ENCODE measurements at regions not wholly inside any gene's neighbourhood (a gene's known extent, or its start where the extent isn't known, plus 50 kb on each side); places are given as distances from the start of the nearest gene placed in this dataset.

DNA sequence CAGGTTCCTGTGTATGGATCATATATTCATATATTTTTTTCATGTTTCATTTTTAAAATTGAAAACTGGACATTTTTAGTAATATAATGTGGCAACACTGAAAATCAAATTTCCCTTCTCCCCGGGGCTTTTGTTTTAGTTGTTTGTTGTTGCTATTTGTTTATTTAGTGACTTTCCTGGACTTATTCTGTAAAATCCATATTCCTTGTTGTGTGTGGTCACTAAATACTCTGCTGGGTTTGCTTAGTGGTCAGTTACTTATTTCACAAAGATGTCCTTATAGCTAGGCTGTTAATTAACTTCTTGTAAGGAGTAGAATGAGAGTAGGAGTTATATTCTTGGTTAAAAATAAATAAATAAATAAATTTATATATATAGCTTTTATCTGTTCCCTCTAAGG is 121.6 kb upstream of the MED13L start:
- H3K27me3 ChIP-seq (ENCODE audit: insufficient read depth, low read depth, severe bottlenecking) = no peaks in the 10 kb centered on the region
- no peaks in the 10 kb centered on the region for H3K36me3 ChIP-seq
- H3K9me3 ChIP-seq (ENCODE audit: severe bottlenecking) = peaks cover 4% of the 10 kb centered on the region
- DNase-seq = no peak
- TF ChIP-seq, protein P1, sequence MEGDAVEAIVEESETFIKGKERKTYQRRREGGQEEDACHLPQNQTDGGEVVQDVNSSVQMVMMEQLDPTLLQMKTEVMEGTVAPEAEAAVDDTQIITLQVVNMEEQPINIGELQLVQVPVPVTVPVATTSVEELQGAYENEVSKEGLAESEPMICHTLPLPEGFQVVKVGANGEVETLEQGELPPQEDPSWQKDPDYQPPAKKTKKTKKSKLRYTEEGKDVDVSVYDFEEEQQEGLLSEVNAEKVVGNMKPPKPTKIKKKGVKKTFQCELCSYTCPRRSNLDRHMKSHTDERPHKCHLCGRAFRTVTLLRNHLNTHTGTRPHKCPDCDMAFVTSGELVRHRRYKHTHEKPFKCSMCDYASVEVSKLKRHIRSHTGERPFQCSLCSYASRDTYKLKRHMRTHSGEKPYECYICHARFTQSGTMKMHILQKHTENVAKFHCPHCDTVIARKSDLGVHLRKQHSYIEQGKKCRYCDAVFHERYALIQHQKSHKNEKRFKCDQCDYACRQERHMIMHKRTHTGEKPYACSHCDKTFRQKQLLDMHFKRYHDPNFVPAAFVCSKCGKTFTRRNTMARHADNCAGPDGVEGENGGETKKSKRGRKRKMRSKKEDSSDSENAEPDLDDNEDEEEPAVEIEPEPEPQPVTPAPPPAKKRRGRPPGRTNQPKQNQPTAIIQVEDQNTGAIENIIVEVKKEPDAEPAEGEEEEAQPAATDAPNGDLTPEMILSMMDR (IDR thresholded peaks at IDR 0.05; ENCODE audit: low read depth, low read length) = no peak
- H3K4me3 ChIP-seq (ENCODE audit: low read depth, low read length) = no peak overlapping the region
- H3K27ac ChIP-seq = no peak overlapping the region

DNA sequence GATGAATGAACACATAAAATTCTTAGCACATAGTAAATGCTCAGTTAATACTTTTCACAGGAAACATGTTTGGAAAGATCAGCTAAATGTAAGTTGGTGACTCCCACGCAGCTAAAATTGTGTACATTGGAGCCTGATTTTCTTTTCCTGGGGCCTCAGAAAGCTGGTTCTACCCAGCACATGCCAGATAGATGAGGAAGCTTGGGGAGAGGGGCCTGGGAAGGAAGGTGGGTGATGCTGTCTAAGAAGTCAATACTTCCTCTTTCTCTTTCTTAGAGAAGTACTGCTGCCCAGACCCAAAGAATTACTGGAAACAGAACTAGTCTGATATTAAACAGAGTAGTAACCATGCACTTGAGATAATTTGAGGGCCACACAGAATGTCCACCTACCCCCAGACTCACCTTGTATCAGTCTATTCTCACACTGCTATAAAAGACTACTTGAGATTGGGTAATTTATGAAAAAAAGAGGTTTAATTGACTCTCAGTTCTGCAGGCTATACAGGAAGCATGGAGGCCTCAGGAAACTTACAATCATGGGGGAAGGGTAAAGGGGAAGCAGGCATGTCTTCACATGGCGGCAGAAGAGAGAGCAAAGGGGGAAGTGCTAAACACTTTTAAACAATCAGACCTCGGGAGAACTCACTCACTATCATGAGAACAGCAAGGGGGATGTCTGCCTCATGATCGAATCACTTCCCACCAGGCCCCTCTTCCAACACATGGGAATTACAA is 123.3 kb upstream of the MED13L start:
- no peaks in the 10 kb centered on the region for H3K27me3 ChIP-seq (ENCODE audit: insufficient read depth, low read depth, severe bottlenecking)
- no peaks in the 10 kb centered on the region for H3K36me3 ChIP-seq
- H3K9me3 ChIP-seq (ENCODE audit: severe bottlenecking) = peaks cover 4% of the 10 kb centered on the region
- H3K4me3 ChIP-seq (ENCODE audit: low read depth, low read length) = no peak overlapping the region
- H3K27ac ChIP-seq = no peak overlapping the region
- TF ChIP-seq, protein P1 (IDR thresholded peaks at IDR 0.05; ENCODE audit: low read depth, low read length) = no peak
- DNase-seq = no peak

DNA sequence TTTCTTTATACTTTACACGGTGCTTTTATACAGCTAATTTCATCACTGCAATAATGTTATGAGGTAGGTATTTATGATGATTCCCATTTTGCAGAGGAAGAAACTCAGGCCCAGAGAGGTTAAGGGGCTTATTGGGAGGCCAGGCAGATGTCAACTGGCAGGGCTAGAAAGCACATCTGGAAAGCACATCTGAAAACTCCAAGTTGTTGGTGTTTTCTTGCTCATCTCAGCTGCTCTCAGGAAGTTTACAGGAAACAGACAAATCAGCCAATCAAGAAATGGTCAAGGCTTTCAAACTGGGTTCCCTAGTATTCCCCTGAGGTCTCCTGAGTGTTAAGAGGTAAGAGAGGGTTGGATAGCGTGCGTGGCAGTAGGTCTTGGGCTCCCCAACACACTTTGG is 124.1 kb upstream of the MED13L start:
- no peaks in the 10 kb centered on the region for H3K36me3 ChIP-seq
- no peak overlapping the region for H3K27ac ChIP-seq
- DNase-seq = no peak
- TF ChIP-seq, protein P1 (IDR thresholded peaks at IDR 0.05; ENCODE audit: low read depth, low read length) = no peak
- H3K27me3 ChIP-seq (ENCODE audit: insufficient read depth, low read depth, severe bottlenecking) = no peaks in the 10 kb centered on the region
- peaks cover 4% of the 10 kb centered on the region for H3K9me3 ChIP-seq (ENCODE audit: severe bottlenecking)
- H3K4me3 ChIP-seq (ENCODE audit: low read depth, low read length) = no peak overlapping the region

DNA sequence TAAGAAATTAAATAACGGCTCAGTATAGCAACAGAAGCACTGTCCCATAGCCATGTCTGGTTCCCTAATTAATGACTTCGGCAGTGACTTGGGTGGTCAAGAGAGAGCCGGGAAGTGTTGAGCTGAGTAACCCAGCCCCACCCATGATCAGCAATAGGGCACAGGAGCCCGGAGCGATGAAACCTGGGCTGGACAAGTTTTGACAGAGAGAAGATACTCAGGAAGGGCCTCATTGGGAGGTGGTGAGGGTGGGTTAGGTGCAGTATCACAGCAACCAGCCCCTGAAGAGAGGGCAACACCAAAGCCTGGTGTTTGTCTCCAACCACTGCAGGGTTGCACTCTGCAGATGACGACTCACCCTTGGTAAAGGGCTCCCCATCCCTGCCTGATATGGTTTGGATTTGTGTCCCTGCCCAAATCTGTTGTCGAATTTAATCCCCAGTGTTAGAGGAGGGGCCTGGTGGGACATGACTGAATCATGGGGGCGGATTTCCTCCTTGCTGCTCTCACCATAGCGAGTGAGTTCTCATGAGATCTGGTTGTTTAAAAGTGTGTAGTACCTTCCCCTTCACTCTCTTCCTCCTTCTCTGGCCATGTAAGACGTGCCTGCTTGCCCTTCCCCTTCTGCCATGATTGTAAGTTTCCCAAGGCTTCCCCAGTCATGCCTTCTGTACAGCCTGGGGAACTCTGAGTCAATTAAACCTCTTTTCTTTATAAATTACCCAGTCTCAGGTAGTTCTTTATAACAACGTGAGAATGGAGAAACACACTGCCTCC is 124.9 kb upstream of the MED13L start:
- Histone ChIP-seq H3K36me3 (no peaks in the 10 kb centered on the region), H3K9me3 (ENCODE audit: severe bottlenecking) (peaks cover 4% of the 10 kb centered on the region), H3K4me3 (ENCODE audit: low read depth, low read length) (no peak overlapping the region), H3K27ac (no peak overlapping the region), H3K27me3 (ENCODE audit: insufficient read depth, low read depth, severe bottlenecking) (no peaks in the 10 kb centered on the region)
- DNase-seq = no peak
- TF ChIP-seq, protein P1 (IDR thresholded peaks at IDR 0.05; ENCODE audit: low read depth, low read length) = no peak

DNA sequence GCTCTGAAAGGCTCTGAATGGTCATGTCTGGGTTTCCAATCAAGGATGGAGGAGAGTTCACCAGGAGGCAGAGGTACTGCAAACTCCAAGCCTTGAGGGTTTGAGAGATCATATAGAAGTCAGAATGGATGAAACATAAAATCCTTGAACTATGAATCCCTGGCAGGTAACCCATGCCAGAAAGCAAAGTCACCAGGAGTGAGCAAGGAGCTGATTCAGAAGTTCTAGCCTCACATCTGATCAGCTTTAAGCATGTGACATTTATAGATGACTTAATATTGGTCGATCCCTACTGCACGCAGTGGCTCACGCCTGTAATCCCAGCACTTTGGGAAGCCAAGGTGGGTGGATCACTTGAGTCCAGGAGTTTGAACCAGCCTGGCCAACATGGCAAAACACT is 126.1 kb upstream of the MED13L start:
- Histone ChIP-seq H3K27ac (no peak overlapping the region), H3K4me3 (ENCODE audit: low read depth, low read length) (no peak overlapping the region), H3K9me3 (ENCODE audit: severe bottlenecking) (no peaks in the 10 kb centered on the region), H3K27me3 (ENCODE audit: insufficient read depth, low read depth, severe bottlenecking) (no peaks in the 10 kb centered on the region), H3K36me3 (no peaks in the 10 kb centered on the region)
- TF ChIP-seq, protein P1 (IDR thresholded peaks at IDR 0.05; ENCODE audit: low read depth, low read length) = no peak
- DNase-seq = no peak

Measured in WERI-Rb-1 (cell line).